GM23248 (cell line): ENCODE measurements at regions not wholly inside any gene's neighbourhood (a gene's known extent, or its start where the extent isn't known, plus 50 kb on each side); places are given as distances from the start of the nearest gene placed in this dataset.

ENCODE experiments used
- DNase-seq: peaks from one replicate; pipeline ENCODE4 v3.0.0-alpha.2; 2015
- H2AFZ ChIP-seq: fragments of 200-600 bp; sonication (generic); 2 replicates; pipeline ENCODE4 v1.6.1; 2016; ENCODE audit warnings: antibody characterized with exemption
- H3F3A ChIP-seq: fragments of 200-600 bp; sonication (generic); 2 replicates; pipeline ENCODE4 v1.6.1; 2016; ENCODE audit warnings: mild to moderate bottlenecking, antibody characterized with exemption, mixed run types; ENCODE audit not compliant: insufficient read depth
- H3K27ac ChIP-seq: fragments of 200-600 bp; sonication (generic); 2 replicates; pipeline ENCODE4 v1.5.1; 2016; ENCODE audit warnings: mild to moderate bottlenecking
- H3K27me3 ChIP-seq: fragments of 200-600 bp; sonication (generic); replicated peaks from 2 replicates; pipeline ENCODE4 v1.6.1; 2016; ENCODE audit warnings: mild to moderate bottlenecking; ENCODE audit not compliant: insufficient read depth
- H3K36me3 ChIP-seq: fragments of 200-600 bp; sonication (generic); 2 replicates; pipeline ENCODE4 v1.6.1; 2016; ENCODE audit warnings: low read depth, mild to moderate bottlenecking
- H3K4me1 ChIP-seq: fragments of 200-600 bp; sonication (generic); 2 replicates; pipeline ENCODE4 v1.6.1; 2016; ENCODE audit warnings: mild to moderate bottlenecking; ENCODE audit not compliant: insufficient read depth
- H3K4me2 ChIP-seq: fragments of 200-600 bp; sonication (generic); one replicate; pipeline ENCODE4 v1.6.1; 2016; ENCODE audit warnings: mild to moderate bottlenecking; ENCODE audit not compliant: unreplicated experiment
- H3K4me3 ChIP-seq: fragments of 200-600 bp; sonication (generic); 2 replicates; pipeline ENCODE4 v1.5.1; 2016; ENCODE audit warnings: mild to moderate bottlenecking
- H3K79me2 ChIP-seq: fragments of 200-600 bp; sonication (generic); 2 replicates; pipeline ENCODE4 v1.6.1; 2016; ENCODE audit warnings: mild to moderate bottlenecking; ENCODE audit not compliant: insufficient read depth
- H3K9ac ChIP-seq: fragments of 200-600 bp; sonication (generic); 2 replicates; pipeline ENCODE4 v1.6.1; 2016; ENCODE audit warnings: mild to moderate bottlenecking
- H3K9me2 ChIP-seq: fragments of 200-600 bp; sonication (generic); 2 replicates; pipeline ENCODE4 v1.6.1; 2016; ENCODE audit warnings: mixed run types, mild to moderate bottlenecking, moderate library complexity; ENCODE audit not compliant: insufficient read depth
- H3K9me3 ChIP-seq: fragments of 200-600 bp; sonication (generic); one replicate; pipeline ENCODE4 v1.6.1; 2017; ENCODE audit warnings: low read depth
- H4K20me1 ChIP-seq: fragments of 200-600 bp; sonication (generic); 2 replicates; pipeline ENCODE4 v1.6.0; 2016; ENCODE audit not compliant: insufficient read depth
- EZH2 ChIP-seq: fragments of 200-600 bp; sonication (generic); IDR thresholded peaks from 2 replicates; pipeline ENCODE4 v1.6.1; 2018; ENCODE audit warnings: antibody characterized with exemption, mild to moderate bottlenecking; ENCODE audit not compliant: insufficient read depth, poor library complexity, severe bottlenecking
- EZH2phosphoT487 ChIP-seq: fragments of 200-600 bp; sonication (generic); IDR thresholded peaks from 2 replicates; pipeline ENCODE4 v1.6.1; 2018; ENCODE audit warnings: antibody characterized with exemption, moderate library complexity, mild to moderate bottlenecking, low read depth; ENCODE audit not compliant: insufficient read depth
- WGBS, 2 experiments: methylation state at CpG; one replicate each; pipeline ENCODE4 v1.1.6; 2015 to 2017; ENCODE audit warnings: low lambda C conversion rate in 2 of 2, low coverage in 1 of 2; ENCODE audit errors: missing lambda C conversion rate in 2 of 2; 5-methylcytosine and 5-hydroxymethylcytosine counted together
- in situ Hi-C: fragments of 300-500 bp; cut with MboI; formaldehyde crosslinking; loops from 2 replicates; pipeline ENCODE4 v1.15.0; 2020

DNA sequence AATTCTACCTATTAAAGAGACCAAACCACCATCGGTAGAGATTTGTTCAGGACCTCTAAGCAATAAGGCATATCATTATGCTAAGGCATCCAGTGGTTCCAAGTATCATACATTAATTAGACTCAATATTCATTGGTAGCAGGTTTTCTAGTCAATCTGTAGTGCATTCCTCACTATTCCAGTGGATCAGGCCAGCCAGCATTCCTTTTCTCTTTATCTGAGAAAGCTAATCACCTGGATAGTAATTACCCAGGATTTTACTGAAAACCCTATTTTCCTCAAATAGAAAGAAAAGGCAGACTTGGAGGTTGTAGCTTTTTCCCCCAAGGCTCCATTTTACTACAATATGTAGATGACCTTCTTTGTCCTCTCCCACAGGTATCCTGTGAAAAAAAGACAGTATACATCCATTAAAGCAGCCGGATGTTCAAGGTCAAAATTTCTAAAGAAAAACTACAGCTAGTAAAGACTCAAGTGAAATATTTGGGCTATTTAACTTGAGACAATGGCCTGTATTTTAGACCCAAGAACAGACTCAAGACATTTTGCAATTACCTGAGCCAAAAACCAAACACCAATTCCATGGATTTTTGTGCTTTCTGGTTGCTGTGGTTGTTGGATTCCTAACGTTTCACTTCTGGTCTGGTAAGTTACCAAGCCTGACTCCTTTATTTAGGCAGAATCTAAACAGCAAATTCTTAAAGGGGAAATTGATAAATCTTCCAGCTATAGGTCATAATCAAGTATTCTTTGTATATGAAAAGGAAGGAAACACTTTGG lies 149.1 kb upstream of the MOCS1 start:
- no peaks in the 10 kb centered on the region for H3K9me3 ChIP-seq
- H3K4me2 ChIP-seq, result no peak overlapping the region
- no peaks in the 10 kb centered on the region for H3K36me3 ChIP-seq
- no peak for DNase-seq
- H3K27me3 ChIP-seq, result no peaks in the 10 kb centered on the region
- in situ Hi-C loops, result no loop called here
- no peak overlapping the region for H3K9ac ChIP-seq
- H4K20me1 ChIP-seq, result no peaks in the 10 kb centered on the region
- no peak for TF ChIP-seq EZH2phosphoT487
- TF ChIP-seq EZH2, result no peak
- no peak overlapping the region for H2AFZ ChIP-seq
- no peak overlapping the region for H3K27ac ChIP-seq
- WGBS, 2 experiments, result 36 to 45% methylated on average over 3 of the region's 3 CpGs
- H3K4me1 ChIP-seq, result no peaks in the 10 kb centered on the region
- H3K9me2 ChIP-seq, result no peaks in the 10 kb centered on the region
- no peaks in the 10 kb centered on the region for H3K79me2 ChIP-seq
- H3K4me3 ChIP-seq, result no peak overlapping the region
- no peaks in the 10 kb centered on the region for H3F3A ChIP-seq

DNA sequence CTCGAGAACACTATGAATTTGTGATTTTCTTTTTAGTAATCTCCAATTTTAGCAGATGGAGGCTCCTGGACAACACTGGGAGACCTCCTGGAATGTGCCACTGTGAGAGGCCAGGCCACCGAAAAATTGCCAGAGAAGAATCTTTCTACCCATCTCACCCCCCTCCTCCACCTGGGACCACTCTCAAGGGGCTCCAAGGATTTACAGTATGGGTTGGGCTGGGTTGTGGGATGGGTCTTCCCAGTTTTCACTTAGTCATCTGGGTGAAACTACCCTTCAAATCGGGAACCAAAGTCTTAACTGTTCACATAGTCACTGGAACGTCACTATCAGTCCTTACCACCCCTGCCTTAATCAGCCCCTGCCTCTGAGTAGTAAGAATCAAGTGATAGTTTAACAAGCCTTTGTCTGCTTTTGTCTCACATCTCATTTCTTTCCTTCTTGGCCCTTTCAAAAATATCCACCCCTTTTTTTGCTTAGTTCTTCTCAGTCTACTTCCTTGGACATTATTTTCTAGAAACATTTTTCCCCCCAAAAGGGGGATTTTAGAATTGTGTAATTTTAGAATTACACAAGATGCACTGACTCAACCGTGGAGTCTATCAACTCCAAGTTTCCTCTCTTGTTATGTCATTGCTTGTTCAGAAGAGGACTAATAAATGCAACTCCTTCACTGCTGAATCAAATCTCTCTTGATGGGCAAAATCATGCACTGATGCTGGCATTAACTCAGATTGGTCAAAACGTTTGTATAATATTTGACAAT lies 148.2 kb upstream of the MOCS1 start:
- Histone ChIP-seq H3K9me2 (no peaks in the 10 kb centered on the region), H3K4me2 (no peak overlapping the region), H3K4me1 (no peaks in the 10 kb centered on the region), H3K9ac (no peak overlapping the region), H2AFZ (no peak overlapping the region), H3K4me3 (no peak overlapping the region), H3K9me3 (no peaks in the 10 kb centered on the region), H4K20me1 (no peaks in the 10 kb centered on the region), H3K27ac (no peak overlapping the region), H3K27me3 (no peaks in the 10 kb centered on the region), H3K79me2 (no peaks in the 10 kb centered on the region), H3F3A (no peaks in the 10 kb centered on the region), H3K36me3 (no peaks in the 10 kb centered on the region)
- no peak for DNase-seq
- in situ Hi-C loops, result no loop called here
- 8 to 11% methylated on average over 6 of the region's 6 CpGs for WGBS, 2 experiments
- TF ChIP-seq EZH2phosphoT487, result no peak
- no peak for TF ChIP-seq EZH2

DNA sequence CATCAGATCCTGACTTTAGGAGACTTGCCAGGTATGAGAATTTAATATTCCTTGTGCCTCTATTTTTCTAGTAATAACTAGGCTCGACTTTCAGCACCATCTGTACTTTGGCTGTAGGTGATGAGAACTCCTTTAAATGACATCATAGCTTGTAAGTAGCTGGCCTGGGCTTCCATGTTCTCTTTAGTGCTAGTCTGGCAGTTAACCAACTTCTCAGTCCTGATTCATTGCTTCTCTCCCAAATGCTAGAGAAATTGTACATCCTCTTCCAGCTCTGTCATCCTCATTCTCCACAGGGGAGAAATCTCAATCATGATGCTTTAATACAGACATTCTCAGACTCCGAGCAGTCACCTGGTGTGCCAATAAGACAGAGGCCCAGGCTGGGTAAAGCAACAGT lies 143.5 kb upstream of the MOCS1 start:
- DNase-seq, result no peak
- H3K9ac ChIP-seq, result no peak overlapping the region
- H3K79me2 ChIP-seq, result no peaks in the 10 kb centered on the region
- 9 to 20% methylated on average over 2 of the region's 2 CpGs for WGBS, 2 experiments
- in situ Hi-C loops, result no loop called here
- H3K9me2 ChIP-seq, result no peaks in the 10 kb centered on the region
- H3K9me3 ChIP-seq, result no peaks in the 10 kb centered on the region
- H4K20me1 ChIP-seq, result no peaks in the 10 kb centered on the region
- no peaks in the 10 kb centered on the region for H3K4me1 ChIP-seq
- H2AFZ ChIP-seq, result no peak overlapping the region
- H3F3A ChIP-seq, result no peaks in the 10 kb centered on the region
- H3K27ac ChIP-seq, result no peak overlapping the region
- H3K27me3 ChIP-seq, result no peaks in the 10 kb centered on the region
- no peaks in the 10 kb centered on the region for H3K36me3 ChIP-seq
- no peak overlapping the region for H3K4me3 ChIP-seq
- no peak overlapping the region for H3K4me2 ChIP-seq
- TF ChIP-seq EZH2phosphoT487 (no peak), EZH2 (no peak)

DNA sequence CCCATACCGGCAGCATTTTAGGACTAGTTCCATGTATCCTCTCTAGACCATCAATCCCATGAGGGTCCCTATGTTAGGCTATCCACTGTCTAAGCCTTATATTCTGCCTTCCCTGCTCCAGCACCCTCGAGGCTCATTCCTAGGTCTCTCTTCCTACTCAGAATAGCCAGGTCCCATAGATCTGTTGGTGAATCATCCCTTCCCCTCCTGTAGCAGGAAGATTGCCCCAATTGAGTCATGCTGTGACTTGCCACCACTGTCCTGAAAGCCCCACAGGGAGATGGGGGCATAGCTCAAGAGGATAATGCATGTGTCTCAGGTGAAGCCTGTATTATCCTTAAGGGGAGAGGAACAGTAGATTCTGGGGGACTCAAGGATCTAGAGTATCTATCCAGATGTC lies 143.1 kb upstream of the MOCS1 start:
- no peak for TF ChIP-seq EZH2phosphoT487
- no peak for TF ChIP-seq EZH2
- DNase-seq, result no peak
- no peaks in the 10 kb centered on the region for H3K9me2 ChIP-seq
- no peak overlapping the region for H2AFZ ChIP-seq
- in situ Hi-C loops, result no loop called here
- H3K9me3 ChIP-seq, result no peaks in the 10 kb centered on the region
- H3K4me3 ChIP-seq, result no peak overlapping the region
- H3K4me2 ChIP-seq, result no peak overlapping the region
- no peak overlapping the region for H3K9ac ChIP-seq
- no peaks in the 10 kb centered on the region for H3K79me2 ChIP-seq
- H4K20me1 ChIP-seq, result no peaks in the 10 kb centered on the region
- H3K4me1 ChIP-seq, result no peaks in the 10 kb centered on the region
- no peak overlapping the region for H3K27ac ChIP-seq
- H3K27me3 ChIP-seq, result no peaks in the 10 kb centered on the region
- H3F3A ChIP-seq, result no peaks in the 10 kb centered on the region
- WGBS, 2 experiments, result 43% methylated on average over 2 of the region's 2 CpGs
- no peaks in the 10 kb centered on the region for H3K36me3 ChIP-seq
